ENCODE measurements at regions not wholly inside any gene's neighbourhood (a gene's known extent, or its start where the extent isn't known, plus 50 kb on each side); places are given as distances from the start of the nearest gene placed in this dataset.

GRCh38 chr14:22489957-22490950 lies 98.8 kb downstream of the DAD1 start (continued):
- TF ChIP-seq E4F1 (IDR thresholded peaks at IDR 0.05; ENCODE audit: borderline replicate concordance, partially characterized antibody) = no peak
- TF ChIP-seq POU2F2 (IDR thresholded peaks at IDR 0.05; ENCODE audit: borderline replicate concordance, low read depth, low read length) = no peak; the same call in 2 of the 3 replicates
- TF ChIP-seq RUNX3 (IDR thresholded peaks at IDR 0.05; ENCODE audit: low read length) = no peak
- peak; percentile 61 for TF ChIP-seq RELA (IDR thresholded peaks at IDR 0.05; ENCODE audit: borderline replicate concordance, partially characterized antibody)
- no peak for TF ChIP-seq BACH1 (IDR thresholded peaks at IDR 0.05; ENCODE audit: borderline replicate concordance)

- H3K27ac ChIP-seq (ENCODE audit: control insufficient read depth, insufficient read depth) = peak overlapping the region; percentile 98
- WGBS (ENCODE audit: insufficient coverage, insufficient replicate concordance, low lambda C conversion rate, missing lambda C conversion rate) = 29% methylated on average over 5 of the region's 5 CpGs
- no peaks in the 10 kb centered on the region for H3K9me3 ChIP-seq (replicated peaks; ENCODE audit: control insufficient read depth, insufficient read depth, low read length)
- no peak for DNase-seq (ENCODE audit: low read depth, low spot score)
- no peaks in the 10 kb centered on the region for H3K36me3 ChIP-seq (ENCODE audit: control insufficient read depth in 2 of 2, insufficient read depth in 2 of 2, low read length in 1 of 2)
- H3K9ac ChIP-seq (ENCODE audit: control insufficient read depth, insufficient read depth, low read length) = peak overlapping the region; percentile 87
- CTCF ChIA-PET = interaction anchor here (1.0 to 12.6 kb wide), 14 partner anchors 13 to 169 kb away, joined by 3 to 171 read pairs (median 6); no protein-coding TSS in a partner anchor
- POLR2A ChIA-PET = interaction anchor here (0.8 to 35.4 kb wide), 9 partner anchors 2 to 107 kb away, joined by 3 to 875 read pairs (median 5); no protein-coding TSS in a partner anchor
- H3K4me3 ChIP-seq = peak overlapping the region; percentile 53; the same call in 1 of the 2 replicates
- RAD21 ChIA-PET (ENCODE audit: unreplicated experiment) = interaction anchor here (0.5 to 27.9 kb wide), 20 partner anchors 9 to 175 kb away, joined by 3 to 797 read pairs (median 10); no protein-coding TSS in a partner anchor
- ATAC-seq = peak; percentile 3
- peaks cover 87% of the 10 kb centered on the region for H3K4me1 ChIP-seq (ENCODE audit: control insufficient read depth, insufficient read depth, low read length)
- in situ Hi-C loops (cut with MboI) = no loop called here
- SMC1A ChIA-PET (ENCODE audit: uncharacterized antibody, unreplicated experiment) = interaction anchor here (1.0 to 19.9 kb wide), 13 partner anchors 11 to 104 kb away, joined by 3 to 357 read pairs (median 11); no protein-coding TSS in a partner anchor
- H3K27me3 ChIP-seq (replicated peaks in 1 of 2; ENCODE audit: control insufficient read depth in 2 of 2, insufficient read depth in 2 of 2, low read length in 1 of 2) = no peaks in the 10 kb centered on the region
- BruUV-seq (replicated peaks) = TSS peak; percentile 58
- H3K4me2 ChIP-seq (ENCODE audit: control insufficient read depth, insufficient read depth) = peak overlapping the region; percentile 65
- H3K79me2 ChIP-seq (ENCODE audit: control insufficient read depth, insufficient read depth, low read length) = peaks cover 64% of the 10 kb centered on the region
- FAIRE-seq = no peak
- H2AFZ ChIP-seq (ENCODE audit: control insufficient read depth, low read depth, low read length) = no peak overlapping the region
- no peaks in the 10 kb centered on the region for H4K20me1 ChIP-seq (ENCODE audit: control insufficient read depth, insufficient read depth)
- intact Hi-C loops (cut with micrococcal nuclease; ENCODE audit: unreplicated experiment) = loop anchor here (10.0 kb wide), 2 partner anchors 306 to 426 kb away; partner anchors contain the start of gene RBM23
- TF ChIP-seq ZNF274 (IDR thresholded peaks at IDR 0.05; ENCODE audit: insufficient read depth, insufficient read length) (no peak), GABPA (IDR thresholded peaks at IDR 0.05; ENCODE audit: low read depth) (no peak), ASH2L (IDR thresholded peaks at IDR 0.05; ENCODE audit: borderline replicate concordance, low read depth) (no peak), POLR2A (IDR thresholded peaks at IDR 0.05; ENCODE audit: low read depth, low read length) (peak; percentile 64), BRCA1 (IDR thresholded peaks at IDR 0.05; ENCODE audit: low read depth, low read length) (no peak), CBX5 (IDR thresholded peaks at IDR 0.05; ENCODE audit: low read depth) (no peak), SIX5 (IDR thresholded peaks at IDR 0.05; ENCODE audit: low read depth, low read length, severe bottlenecking) (no peak), E4F1 (IDR thresholded peaks at IDR 0.05; ENCODE audit: borderline replicate concordance, partially characterized antibody) (no peak), ATF3 (IDR thresholded peaks at IDR 0.05; ENCODE audit: borderline replicate concordance, extremely low read depth, low read depth, low read length) (no peak), CHD2 (IDR thresholded peaks at IDR 0.05; ENCODE audit: borderline replicate concordance, low read depth, low read length) (no peak)
These were observed 99.8 kb downstream of the DAD1 start for GRCh38 chr14:22489244-22489545.
